HuH-7 (cell line): ENCODE measurements at regions not wholly inside any gene's neighbourhood (a gene's known extent, or its start where the extent isn't known, plus 50 kb on each side); places are given as distances from the start of the nearest gene placed in this dataset.
A peak's percentile ranks its signal among the peaks of the same experiment; 100 is the strongest.

ENCODE experiments used
- DNase-seq: peaks from one replicate; pipeline ENCODE4 v3.0.0; 2011; ENCODE audit warnings: low spot score

- no peak for DNase-seq
Observed at GRCh38 chr20:22504829-22505377, 79.5 kb downstream of the FOXA2 start.

DNA sequence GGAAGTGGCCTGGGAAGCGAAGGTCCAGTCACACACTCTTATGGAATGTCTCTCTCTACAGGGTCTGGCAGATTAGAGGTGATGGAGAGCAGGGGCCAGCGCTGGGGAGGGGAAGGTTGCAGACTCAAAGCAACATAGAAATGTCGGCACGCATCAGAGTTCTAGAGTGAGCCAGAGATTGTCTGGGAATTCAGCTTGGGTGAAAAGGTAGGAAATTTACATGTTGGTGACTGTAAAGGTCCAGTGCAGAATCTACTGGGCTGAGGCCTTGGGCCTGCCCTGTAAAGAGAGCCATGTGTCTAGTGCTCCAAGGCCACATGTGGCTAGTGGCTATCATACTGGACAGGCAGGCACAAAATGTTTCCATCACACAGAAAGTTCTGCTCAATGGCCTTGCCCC is 80.8 kb downstream of the FOXA2 start:
- no peak for DNase-seq

- DNase-seq, result peak; percentile 69
Observed at GRCh38 chr20:22502731-22503191, 81.6 kb downstream of the FOXA2 start.

DNA sequence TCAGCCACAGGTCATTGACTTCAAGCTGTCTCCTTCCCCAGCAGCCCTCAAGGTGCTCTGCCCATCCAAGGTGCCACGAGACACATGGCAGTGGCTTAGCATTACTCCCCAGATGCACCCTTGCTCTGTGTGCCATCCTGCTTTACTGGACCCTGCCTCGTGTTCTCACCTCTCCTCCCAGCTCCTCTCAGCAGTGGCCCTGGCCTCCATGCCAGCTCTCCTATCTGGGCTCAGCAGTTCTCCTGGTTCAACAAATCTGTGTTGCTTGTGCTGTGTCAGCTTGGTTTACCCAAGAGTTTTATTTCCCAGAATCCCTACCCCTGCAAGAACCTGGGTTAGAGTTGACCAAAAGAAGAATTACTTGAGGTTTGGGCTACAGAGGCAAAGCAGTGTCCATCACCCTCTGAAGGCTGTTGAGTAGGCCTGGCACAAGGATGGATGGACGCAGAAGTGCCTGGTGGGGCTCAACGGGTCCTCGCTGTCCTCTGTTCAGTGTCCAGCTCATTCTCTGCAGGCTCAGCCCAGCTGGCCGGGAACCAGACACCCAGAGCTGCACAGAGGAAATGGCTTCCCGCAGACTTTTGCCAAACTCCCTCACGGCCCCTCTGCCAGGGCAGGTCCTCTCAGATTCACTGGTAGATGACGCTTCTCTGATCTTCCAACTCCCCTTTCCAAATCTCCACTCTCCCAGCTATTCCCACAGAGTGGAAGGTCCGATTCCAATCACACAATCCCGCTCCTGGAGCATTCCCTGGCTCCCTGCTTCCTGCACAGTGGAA is 82.6 kb downstream of the FOXA2 start:
- no peak for DNase-seq

GRCh38 chr20:22501034-22501433 is 83.3 kb downstream of the FOXA2 start:
- no peak for DNase-seq

- DNase-seq, result no peak
Observed at GRCh38 chr20:22499515-22500166, 84.7 kb downstream of the FOXA2 start.

DNA sequence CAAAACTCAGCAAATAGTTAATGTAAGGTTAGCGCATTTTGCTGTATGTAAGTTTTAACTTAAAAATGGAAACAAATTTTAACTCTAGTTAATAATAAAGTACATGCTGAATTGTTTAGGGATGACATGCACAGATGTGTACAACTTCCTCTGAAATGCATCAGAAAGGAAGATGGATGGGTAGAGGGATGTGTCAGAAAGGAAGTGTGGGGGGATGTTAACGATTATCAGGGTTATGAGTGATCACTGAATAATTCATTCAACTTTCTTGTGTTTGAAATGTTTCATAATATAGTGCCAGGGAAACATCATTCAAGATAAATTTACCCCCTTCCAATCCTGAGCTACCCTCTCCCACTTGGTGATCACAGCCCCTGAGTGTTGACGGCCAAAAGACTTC is 87.6 kb downstream of the FOXA2 start:
- DNase-seq, result no peak

- no peak for DNase-seq
Observed at GRCh38 chr20:22495789-22496188, 88.6 kb downstream of the FOXA2 start.

DNA sequence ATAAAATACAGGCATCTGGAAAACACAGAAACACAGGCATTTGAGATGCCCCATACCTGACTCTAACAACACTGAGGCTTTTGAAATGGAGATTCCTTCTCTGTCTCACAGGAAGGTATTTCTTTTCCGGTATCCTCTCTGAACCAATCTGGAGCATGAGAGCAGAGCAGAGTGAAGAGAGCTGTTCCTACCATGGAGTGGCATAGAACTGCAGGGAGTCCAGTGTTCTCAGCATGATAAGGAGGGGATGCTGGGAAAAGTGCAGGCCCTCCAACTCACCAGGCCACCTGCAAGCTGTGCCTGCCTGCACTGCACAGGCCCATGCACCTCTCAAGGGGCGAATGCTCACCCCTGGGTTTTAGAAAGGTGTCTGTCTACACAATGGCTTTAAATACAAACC is 89.2 kb downstream of the FOXA2 start:
- DNase-seq, result no peak

DNA sequence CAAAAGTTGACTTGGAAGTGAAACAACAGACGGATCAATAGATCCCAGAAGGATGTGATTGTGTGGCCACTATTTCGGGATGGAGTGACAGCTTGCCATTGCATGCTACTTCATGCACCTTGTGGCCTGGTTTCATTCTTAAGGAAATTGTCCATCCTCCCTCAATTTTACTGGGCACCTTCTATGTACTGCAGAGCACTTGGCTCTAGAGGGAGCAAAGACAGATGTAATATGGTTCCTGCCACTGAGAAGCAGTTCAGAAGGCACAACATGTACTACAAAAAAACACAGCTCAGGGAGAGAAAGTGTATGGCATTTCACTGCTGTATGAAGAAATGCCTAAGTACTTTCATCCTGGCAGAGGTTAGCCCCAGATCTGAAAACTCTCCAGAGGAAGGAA is 91.9 kb downstream of the FOXA2 start:
- DNase-seq, result no peak

- no peak for DNase-seq
Observed at GRCh38 chr20:22491194-22491505, 93.2 kb downstream of the FOXA2 start.

GRCh38 chr20:22490287-22491193 is 93.8 kb downstream of the FOXA2 start:
- peak; percentile 89 for DNase-seq

DNA sequence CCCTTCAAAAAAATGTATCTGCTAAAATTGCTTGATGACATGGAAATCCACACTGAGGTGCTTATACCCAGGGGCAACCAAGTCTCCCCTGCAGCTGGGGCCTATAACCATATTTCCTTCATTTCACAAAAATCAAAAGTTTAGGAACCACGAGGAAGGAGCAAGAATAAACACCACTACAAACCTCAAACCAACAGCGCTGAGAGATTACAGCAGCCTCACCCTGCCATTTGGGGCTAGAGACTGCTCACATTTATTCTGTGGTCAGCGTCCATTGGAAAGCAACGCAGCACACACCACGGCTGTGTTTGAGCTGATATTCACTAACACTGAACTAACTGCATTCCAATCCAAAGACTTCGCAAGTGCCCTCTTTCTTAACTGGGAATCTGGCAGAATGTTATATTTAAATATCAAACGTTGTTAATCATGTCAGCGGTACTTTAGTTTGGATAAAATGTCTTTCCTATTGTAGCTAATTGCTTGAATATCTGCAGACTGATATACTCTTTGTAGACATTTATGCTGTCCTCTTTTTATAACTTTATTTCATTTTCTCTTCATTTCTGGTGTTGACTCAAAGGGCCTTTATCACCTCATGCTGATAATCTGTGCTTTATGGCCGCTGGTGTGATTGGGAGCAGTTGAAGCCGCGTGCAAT is 94.6 kb downstream of the FOXA2 start:
- no peak for DNase-seq

GRCh38 chr20:22480336-22480735 is 104.0 kb downstream of the FOXA2 start:
- no peak for DNase-seq

DNA sequence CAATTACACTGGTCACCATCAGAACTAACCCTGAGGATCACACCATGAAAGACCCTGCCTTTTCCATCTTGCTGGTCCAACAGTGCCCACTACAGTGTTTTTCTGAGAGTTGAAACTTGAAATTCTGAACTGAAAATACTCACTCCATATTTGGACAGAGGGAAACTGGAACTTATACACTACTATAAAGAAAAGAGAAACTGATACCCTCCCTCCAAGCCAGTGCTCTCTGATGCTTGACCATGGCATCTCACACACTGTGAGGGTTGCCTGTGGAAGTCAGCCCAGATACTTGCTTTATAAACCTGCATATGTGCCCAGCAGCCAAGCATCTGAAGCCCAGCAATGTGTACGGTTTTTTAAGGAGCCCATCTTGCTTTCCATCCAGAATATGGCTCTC is 108.7 kb downstream of the FOXA2 start:
- DNase-seq, result no peak

- DNase-seq, result no peak
Observed at GRCh38 chr20:22474224-22474623, 110.1 kb downstream of the FOXA2 start.

- DNase-seq, result no peak
Observed at GRCh38 chr20:22473293-22473692, 111.1 kb downstream of the FOXA2 start.

- DNase-seq, result no peak
Observed at GRCh38 chr20:22472447-22473100, 111.8 kb downstream of the FOXA2 start.

DNA sequence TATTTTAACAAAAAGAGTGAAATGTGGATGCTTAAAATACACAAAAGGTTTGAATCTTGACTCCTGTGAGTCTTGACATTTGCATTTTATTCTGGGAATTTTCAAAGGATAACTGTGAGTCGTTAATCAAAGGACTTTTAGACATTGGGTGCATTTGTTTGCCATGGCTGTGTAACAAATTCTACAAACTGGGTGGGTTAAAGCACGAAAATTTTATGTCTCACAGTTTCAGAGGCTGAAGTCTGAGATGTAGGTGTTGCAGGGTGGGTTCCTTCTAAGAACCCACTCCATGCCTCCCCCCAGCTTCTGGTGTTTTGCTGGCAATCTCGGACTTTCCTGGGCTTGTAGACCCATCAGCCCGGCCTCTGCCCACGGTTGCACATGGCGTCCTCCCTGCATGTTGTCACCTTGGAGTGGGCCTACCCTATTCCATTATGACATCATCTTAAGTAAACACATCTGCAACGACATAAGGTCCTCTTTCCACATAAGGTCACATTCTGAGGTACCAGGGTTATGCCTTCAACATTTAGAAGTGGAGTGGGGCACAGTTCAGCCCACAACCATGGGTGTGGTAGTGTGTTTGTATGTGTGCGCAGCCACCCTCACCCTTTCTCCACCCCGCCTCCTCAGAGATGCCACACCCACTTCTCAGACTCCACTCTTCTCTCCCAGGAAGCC is 113.1 kb downstream of the FOXA2 start:
- DNase-seq, result no peak

- DNase-seq, result no peak
Observed at GRCh38 chr20:22470620-22471026, 113.7 kb downstream of the FOXA2 start.
